GM12878 (cell line): ENCODE measurements at regions not wholly inside any gene's neighbourhood (a gene's known extent, or its start where the extent isn't known, plus 50 kb on each side); places are given as distances from the start of the nearest gene placed in this dataset.

Experiments used
- ATAC-seq: fragments of 200-7000 bp; cut with Tn5 transposase; 3 replicates; pipeline ENCODE4 v1.9.1; 2020; ENCODE audit warnings: mild to moderate bottlenecking, moderate library complexity
- BruUV-seq: library from RNA; stranded (reverse); fragments of 400-500 nt; replicated peaks from 2 replicates; lab custom pipeline; 2021; lab: Mats Ljungman, UMichigan
- CTCF ChIA-PET: fragments of 300-600 bp; sonication (Branson Sonifier 250); formaldehyde crosslinking; extraction: SDS; loops from one replicate; lab custom pipeline; 2021; ENCODE audit warnings: inconsistent platforms; lab: Yijun Ruan, JAX
- POLR2A ChIA-PET: fragments of 350-600 bp; formaldehyde crosslinking; extraction: SDS; loops from one replicate; lab custom pipeline; 2021; ENCODE audit warnings: inconsistent platforms; lab: Charles Lee
- RAD21 ChIA-PET: fragments of 300-600 bp; sonication (Branson Sonifier 250); formaldehyde crosslinking; loops from one replicate; lab custom pipeline; 2023; ENCODE audit warnings: antibody characterized with exemption; ENCODE audit not compliant: unreplicated experiment; lab: Charles Lee
- SMC1A ChIA-PET: fragments of 300-600 bp; sonication (Branson Sonifier 250); formaldehyde crosslinking; loops from one replicate; lab custom pipeline; 2023; ENCODE audit not compliant: unreplicated experiment, uncharacterized antibody; lab: Charles Lee
- DNase-seq: peaks from one replicate; pipeline ENCODE4 v3.0.0-alpha.2; 2011; ENCODE audit warnings: low read depth, low spot score
- FAIRE-seq: peaks from 3 replicates; lab custom pipeline; 2011; peaks lifted over from hg19 to GRCh38; lab: Jason Lieb, UNC
- H2AFZ ChIP-seq: 2 replicates; pipeline ENCODE4 v1.6.0; 2011; ENCODE audit warnings: low read depth, low read length, control low read depth; ENCODE audit not compliant: control insufficient read depth
- H3K27ac ChIP-seq: 2 replicates; pipeline ENCODE4 v1.5.1; 2011; ENCODE audit warnings: control low read depth; ENCODE audit not compliant: control insufficient read depth, insufficient read depth
- H3K27me3 ChIP-seq, 2 experiments: replicated peaks in 1 of 2; 2 replicates each; pipeline versions ENCODE4 v1.6.0 to v1.6.1; 2011; ENCODE audit warnings: low read length in 1 of 2; ENCODE audit not compliant: control insufficient read depth in 2 of 2, insufficient read depth in 2 of 2
- H3K36me3 ChIP-seq, 2 experiments: 2 replicates each; pipeline ENCODE4 v1.5.1; 2011; ENCODE audit warnings: low read length in 1 of 2; ENCODE audit not compliant: control insufficient read depth in 2 of 2, insufficient read depth in 2 of 2
- H3K4me1 ChIP-seq: 2 replicates; pipeline ENCODE4 v1.6.1; 2011; ENCODE audit warnings: mild to moderate bottlenecking, low read length, moderate library complexity, mixed read lengths; ENCODE audit not compliant: control insufficient read depth, insufficient read depth
- H3K4me2 ChIP-seq: 2 replicates; pipeline ENCODE4 v1.6.0; 2011; ENCODE audit warnings: control low read depth; ENCODE audit not compliant: control insufficient read depth, insufficient read depth
- H3K4me3 ChIP-seq: fragments of 200-600 bp; sonication (generic); 2 replicates; pipeline ENCODE4 v1.5.1; 2016
- H3K79me2 ChIP-seq: 2 replicates; pipeline ENCODE4 v1.6.0; 2011; ENCODE audit warnings: low read length; ENCODE audit not compliant: control insufficient read depth, insufficient read depth
- H3K9ac ChIP-seq: 2 replicates; pipeline ENCODE4 v1.8.0; 2011; ENCODE audit warnings: low read length, control low read depth, mixed read lengths; ENCODE audit not compliant: control insufficient read depth, insufficient read depth
- H3K9me3 ChIP-seq: replicated peaks from 3 replicates; pipeline ENCODE4 v1.5.1; 2011; ENCODE audit warnings: mild to moderate bottlenecking, low read length; ENCODE audit not compliant: control insufficient read depth, insufficient read depth
- H4K20me1 ChIP-seq: 2 replicates; pipeline ENCODE4 v1.6.0; 2011; ENCODE audit not compliant: control insufficient read depth, insufficient read depth
- ASH2L ChIP-seq: fragments of 300-600, 200-600 bp; sonication (generic); IDR thresholded peaks from 2 replicates; pipeline ENCODE4 v1.6.1; 2017; ENCODE audit warnings: low read depth, mild to moderate bottlenecking, borderline replicate concordance
- BMI1 ChIP-seq: fragments of 450-650 bp; IDR thresholded peaks from 2 replicates; pipeline ENCODE4 v1.6.1; 2016; ENCODE audit warnings: mild to moderate bottlenecking, moderate library complexity, borderline replicate concordance
- CBX3 ChIP-seq: fragments of 200-600 bp; sonication (generic); IDR thresholded peaks from 2 replicates; pipeline ENCODE4 v1.6.1; 2016; ENCODE audit warnings: low read depth, borderline replicate concordance
- GATAD2B ChIP-seq: fragments of 450-650 bp; conservative IDR thresholded peaks from 2 replicates; pipeline ENCODE4 v1.6.1; 2017; ENCODE audit warnings: low read depth, mild to moderate bottlenecking, moderate library complexity
- RCOR1 ChIP-seq: conservative IDR thresholded peaks from 2 replicates; pipeline ENCODE4 v1.6.1; 2012; ENCODE audit warnings: low read depth, low read length, improper control_type of control experiment
- SIN3A ChIP-seq: IDR thresholded peaks from 2 replicates; pipeline ENCODE4 v1.6.1; 2012; ENCODE audit warnings: low read depth, low read length, improper control_type of control experiment
- ZBTB40 ChIP-seq: fragments of 450-650 bp; IDR thresholded peaks from 2 replicates; pipeline ENCODE4 v1.6.1; 2016; ENCODE audit warnings: mild to moderate bottlenecking, moderate library complexity, borderline replicate concordance
- WGBS: methylation state at CpG from one replicate; pipeline ENCODE4 v1.1.6; 2016; ENCODE audit warnings: low lambda C conversion rate; ENCODE audit not compliant: insufficient replicate concordance, insufficient coverage; ENCODE audit errors: missing lambda C conversion rate; 5-methylcytosine and 5-hydroxymethylcytosine counted together
- in situ Hi-C: fragments of 300-500 bp; cut with MboI; formaldehyde crosslinking; loops from 9 replicates; pipeline ENCODE4 v1.14.3; 2018; ENCODE audit warnings: mixed read lengths
- intact Hi-C: fragments of 100-400 bp; cut with micrococcal nuclease; formaldehyde crosslinking; loops from one replicate; pipeline ENCODE4 v1.14.2; 2022; ENCODE audit not compliant: unreplicated experiment
- TF ChIP-seq, protein P1 (sequence below): fragments of 450-650 bp; IDR thresholded peaks from 2 replicates; pipeline ENCODE4 v1.6.1; 2018; ENCODE audit warnings: mild to moderate bottlenecking, low read depth, moderate library complexity; ENCODE audit not compliant: partially characterized antibody

GRCh38 chr6:81995548-81996289 lies 243.2 kb upstream of the TENT5A start (continued):
- TF ChIP-seq CBX3 = no peak

GRCh38 chr6:81988871-81989270 lies 236.4 kb upstream of the TENT5A start:
- DNase-seq = no peak
- intact Hi-C loops = no loop called here
- no peaks in the 10 kb centered on the region for H3K4me1 ChIP-seq
- H3K79me2 ChIP-seq = no peaks in the 10 kb centered on the region
- TF ChIP-seq RCOR1 = no peak
- TF ChIP-seq GATAD2B = no peak
- TF ChIP-seq BMI1 = no peak
- TF ChIP-seq SIN3A = no peak
- TF ChIP-seq ASH2L = no peak
- TF ChIP-seq, protein P1, sequence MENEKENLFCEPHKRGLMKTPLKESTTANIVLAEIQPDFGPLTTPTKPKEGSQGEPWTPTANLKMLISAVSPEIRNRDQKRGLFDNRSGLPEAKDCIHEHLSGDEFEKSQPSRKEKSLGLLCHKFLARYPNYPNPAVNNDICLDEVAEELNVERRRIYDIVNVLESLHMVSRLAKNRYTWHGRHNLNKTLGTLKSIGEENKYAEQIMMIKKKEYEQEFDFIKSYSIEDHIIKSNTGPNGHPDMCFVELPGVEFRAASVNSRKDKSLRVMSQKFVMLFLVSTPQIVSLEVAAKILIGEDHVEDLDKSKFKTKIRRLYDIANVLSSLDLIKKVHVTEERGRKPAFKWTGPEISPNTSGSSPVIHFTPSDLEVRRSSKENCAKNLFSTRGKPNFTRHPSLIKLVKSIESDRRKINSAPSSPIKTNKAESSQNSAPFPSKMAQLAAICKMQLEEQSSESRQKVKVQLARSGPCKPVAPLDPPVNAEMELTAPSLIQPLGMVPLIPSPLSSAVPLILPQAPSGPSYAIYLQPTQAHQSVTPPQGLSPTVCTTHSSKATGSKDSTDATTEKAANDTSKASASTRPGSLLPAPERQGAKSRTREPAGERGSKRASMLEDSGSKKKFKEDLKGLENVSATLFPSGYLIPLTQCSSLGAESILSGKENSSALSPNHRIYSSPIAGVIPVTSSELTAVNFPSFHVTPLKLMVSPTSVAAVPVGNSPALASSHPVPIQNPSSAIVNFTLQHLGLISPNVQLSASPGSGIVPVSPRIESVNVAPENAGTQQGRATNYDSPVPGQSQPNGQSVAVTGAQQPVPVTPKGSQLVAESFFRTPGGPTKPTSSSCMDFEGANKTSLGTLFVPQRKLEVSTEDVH = no peak
- TF ChIP-seq ZBTB40 = no peak
- TF ChIP-seq, all 136 proteins: peak for 0
- 33% methylated on average over 3 of the region's 3 CpGs for WGBS
- Histone ChIP-seq H4K20me1 (no peaks in the 10 kb centered on the region), H3K9me3 (no peaks in the 10 kb centered on the region; the same call in 2 of the 3 replicates), H3K4me3 (no peak overlapping the region), H3K9ac (no peak overlapping the region), H3K4me2 (no peak overlapping the region), H2AFZ (no peak overlapping the region), H3K36me3 (no peaks in the 10 kb centered on the region), H3K27ac (no peak overlapping the region), H3K27me3 (no peaks in the 10 kb centered on the region)
- POLR2A ChIA-PET = interaction anchor here (1.1 kb wide), 1 partner anchor 9 kb away, joined by 3 read pairs; no protein-coding TSS in a partner anchor
- ATAC-seq (no peak), FAIRE-seq (no peak)
- CTCF ChIA-PET = no interaction called here
- SMC1A ChIA-PET = interaction anchor here (0.8 to 1.9 kb wide), 4 partner anchors 8 to 12 kb away, joined by 3 to 8 read pairs (median 4); no protein-coding TSS in a partner anchor
- BruUV-seq = no TSS peak
- in situ Hi-C loops = no loop called here
- RAD21 ChIA-PET = no interaction called here
